Kidney (tissue), 13 donors: ENCODE measurements at regions not wholly inside any gene's neighbourhood (a gene's known extent, or its start where the extent isn't known, plus 50 kb on each side); places are given as distances from the start of the nearest gene placed in this dataset.

Experiments used
- DNase-seq, 5 donors: peaks; one replicate each; pipeline ENCODE4 v3.0.0-alpha.2; 2013 to 2020
- FAIRE-seq: peaks from 2 replicates; lab custom pipeline; 2012; peaks lifted over from hg19 to GRCh38; lab: Jason Lieb, UNC
- H3K27ac ChIP-seq, 2 donors: one replicate each; pipeline ENCODE4 v1.7.0; 2013; ENCODE audit warnings: low read depth in 2 of 2, low read length in 2 of 2, inconsistent platforms in 1 of 2
- H3K27me3 ChIP-seq: one replicate; pipeline ENCODE4 v1.7.1; 2013; ENCODE audit warnings: low read length, inconsistent platforms; ENCODE audit not compliant: control insufficient read depth, insufficient read depth
- H3K36me3 ChIP-seq, 3 donors: one replicate each; pipeline versions ENCODE4 v1.7.0 to v1.7.1; 2013; ENCODE audit warnings: low read length in 3 of 3, control low read depth in 1 of 3, inconsistent platforms in 1 of 3; ENCODE audit not compliant: insufficient read depth in 3 of 3, control insufficient read depth in 2 of 3
- H3K4me1 ChIP-seq, 3 donors: one replicate each; pipeline versions ENCODE4 v1.7.0 to v1.7.1; 2013; ENCODE audit warnings: low read length in 3 of 3, inconsistent platforms in 1 of 3, low read depth in 1 of 3; ENCODE audit not compliant: control insufficient read depth in 2 of 3, insufficient read depth in 2 of 3
- H3K4me3 ChIP-seq, 3 donors: one replicate each; pipeline versions ENCODE4 v1.7.0 to v1.8.1; 2013; ENCODE audit warnings: low read length in 3 of 3, control low read depth in 1 of 3, inconsistent platforms in 1 of 3
- H3K9ac ChIP-seq, 3 donors: one replicate each; pipeline versions ENCODE4 v1.7.0 to v1.7.1; 2013; ENCODE audit warnings: low read length in 3 of 3, control low read depth in 1 of 3, inconsistent platforms in 1 of 3
- H3K9me3 ChIP-seq, 3 donors: one replicate each; pipeline versions ENCODE4 v1.7.0 to v1.7.1; 2013; ENCODE audit warnings: low read length in 3 of 3, control low read depth in 1 of 3, inconsistent platforms in 1 of 3; ENCODE audit not compliant: control insufficient read depth in 2 of 3, insufficient read depth in 1 of 3
- intact Hi-C: fragments of 100-400 bp; cut with DNase I; formaldehyde crosslinking; loops from one replicate; pipeline ENCODE4 v1.11.1; 2022
- TF ChIP-seq, protein P1 (sequence below): IDR thresholded peaks from 3 replicates; pipeline ENCODE4 v1.5.1; 2012; ENCODE audit warnings: mild to moderate bottlenecking, moderate library complexity, borderline replicate concordance; ENCODE audit not compliant: insufficient read depth; ENCODE audit errors: extremely low read depth
- donor health status: control.
- donor health status: control.
- donor health status: control.
- donor health status: control.
- donor health status: control.
- donor health status: DM: yes; HTN: yes; CAD: no.
- donor health status: Normal renal cell carcinoma (clear cell type).

DNA sequence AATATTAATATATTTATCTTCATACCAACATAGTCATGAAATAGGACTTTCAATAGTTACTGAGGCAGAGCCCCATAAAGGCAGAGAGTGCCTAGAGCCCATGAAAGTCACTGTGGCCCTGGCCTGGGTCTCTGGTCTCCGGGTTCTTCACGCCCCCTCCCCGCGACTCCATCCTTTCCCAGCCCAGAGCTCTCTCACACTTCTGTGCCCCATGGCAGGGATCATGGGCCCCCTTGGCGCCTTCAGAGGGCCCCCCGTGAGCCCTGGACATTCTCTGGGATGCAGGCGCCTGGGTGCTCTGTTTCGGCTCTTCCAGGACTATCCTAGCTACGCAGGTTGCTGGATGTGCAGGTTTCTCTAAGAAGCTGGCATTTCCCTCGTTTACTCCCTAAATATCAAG is 228.4 kb downstream of the TEX29 start:
- FAIRE-seq = no peak
- Histone ChIP-seq H3K4me3 (no peak overlapping the region), H3K9ac (no peak overlapping the region), H3K4me1 (no peaks in the 10 kb centered on the region), H3K27ac (no peak overlapping the region), H3K27me3 (peaks cover 5% of the 10 kb centered on the region), H3K9me3 (peaks cover 0 to 4% (median 0%) of the 10 kb centered on the region in 3 donors), H3K36me3 (no peaks in the 10 kb centered on the region)
- DNase-seq = no peak
- intact Hi-C loops = no loop called here
- TF ChIP-seq, protein P1, sequence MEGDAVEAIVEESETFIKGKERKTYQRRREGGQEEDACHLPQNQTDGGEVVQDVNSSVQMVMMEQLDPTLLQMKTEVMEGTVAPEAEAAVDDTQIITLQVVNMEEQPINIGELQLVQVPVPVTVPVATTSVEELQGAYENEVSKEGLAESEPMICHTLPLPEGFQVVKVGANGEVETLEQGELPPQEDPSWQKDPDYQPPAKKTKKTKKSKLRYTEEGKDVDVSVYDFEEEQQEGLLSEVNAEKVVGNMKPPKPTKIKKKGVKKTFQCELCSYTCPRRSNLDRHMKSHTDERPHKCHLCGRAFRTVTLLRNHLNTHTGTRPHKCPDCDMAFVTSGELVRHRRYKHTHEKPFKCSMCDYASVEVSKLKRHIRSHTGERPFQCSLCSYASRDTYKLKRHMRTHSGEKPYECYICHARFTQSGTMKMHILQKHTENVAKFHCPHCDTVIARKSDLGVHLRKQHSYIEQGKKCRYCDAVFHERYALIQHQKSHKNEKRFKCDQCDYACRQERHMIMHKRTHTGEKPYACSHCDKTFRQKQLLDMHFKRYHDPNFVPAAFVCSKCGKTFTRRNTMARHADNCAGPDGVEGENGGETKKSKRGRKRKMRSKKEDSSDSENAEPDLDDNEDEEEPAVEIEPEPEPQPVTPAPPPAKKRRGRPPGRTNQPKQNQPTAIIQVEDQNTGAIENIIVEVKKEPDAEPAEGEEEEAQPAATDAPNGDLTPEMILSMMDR = no peak

DNA sequence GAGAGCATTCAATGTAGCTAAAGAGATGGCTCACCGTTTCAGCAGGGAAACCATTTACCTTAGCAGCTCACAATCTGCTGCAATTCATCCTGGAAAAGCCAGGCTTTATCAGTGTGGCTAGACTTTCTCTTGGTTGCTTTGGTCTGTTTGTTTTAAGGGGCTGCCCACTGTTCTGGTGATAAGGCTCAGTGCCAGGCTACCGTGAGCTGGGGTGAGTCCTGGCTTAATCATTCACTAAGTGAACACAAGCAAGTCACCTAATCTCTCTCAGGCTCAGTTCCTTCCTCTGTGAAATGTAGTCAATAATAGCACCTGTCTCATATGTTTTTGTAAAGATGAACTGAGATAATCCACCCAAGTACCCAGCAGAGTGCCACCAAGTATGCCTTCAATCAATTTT is 229.0 kb downstream of the TEX29 start:
- Histone ChIP-seq H3K27me3 (peaks cover 1% of the 10 kb centered on the region), H3K9me3 (peaks cover 0 to 4% (median 0%) of the 10 kb centered on the region in 3 donors), H3K9ac (no peak overlapping the region), H3K4me3 (no peak overlapping the region), H3K36me3 (no peaks in the 10 kb centered on the region), H3K4me1 (no peaks in the 10 kb centered on the region), H3K27ac (no peak overlapping the region)
- DNase-seq = no peak
- FAIRE-seq = no peak
- intact Hi-C loops = no loop called here
- TF ChIP-seq, protein P1 = no peak

DNA sequence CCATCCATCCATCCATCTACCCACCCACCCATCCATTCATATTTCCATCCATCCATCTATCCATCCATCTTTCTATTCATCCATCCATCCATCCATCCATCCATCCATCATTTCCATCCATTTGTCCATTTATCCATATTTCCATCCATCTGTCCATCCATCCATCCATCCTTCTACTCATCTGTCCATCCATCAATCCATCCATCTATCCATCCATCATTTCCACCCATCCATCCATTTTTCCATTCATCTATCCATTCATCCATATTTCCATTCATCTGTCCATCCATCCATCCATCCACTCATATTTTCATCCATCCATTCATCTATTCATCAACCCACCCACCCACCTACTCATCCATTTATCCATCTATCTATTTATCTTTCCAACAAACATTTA is 229.6 kb downstream of the TEX29 start:
- DNase-seq (no peak), FAIRE-seq (no peak)
- Histone ChIP-seq H3K9me3 (peaks cover 0 to 4% (median 0%) of the 10 kb centered on the region in 3 donors), H3K9ac (no peak overlapping the region), H3K4me1 (no peaks in the 10 kb centered on the region), H3K4me3 (no peak overlapping the region), H3K36me3 (no peaks in the 10 kb centered on the region), H3K27ac (no peak overlapping the region), H3K27me3 (no peaks in the 10 kb centered on the region)
- TF ChIP-seq, protein P1 = no peak
- intact Hi-C loops = no loop called here

DNA sequence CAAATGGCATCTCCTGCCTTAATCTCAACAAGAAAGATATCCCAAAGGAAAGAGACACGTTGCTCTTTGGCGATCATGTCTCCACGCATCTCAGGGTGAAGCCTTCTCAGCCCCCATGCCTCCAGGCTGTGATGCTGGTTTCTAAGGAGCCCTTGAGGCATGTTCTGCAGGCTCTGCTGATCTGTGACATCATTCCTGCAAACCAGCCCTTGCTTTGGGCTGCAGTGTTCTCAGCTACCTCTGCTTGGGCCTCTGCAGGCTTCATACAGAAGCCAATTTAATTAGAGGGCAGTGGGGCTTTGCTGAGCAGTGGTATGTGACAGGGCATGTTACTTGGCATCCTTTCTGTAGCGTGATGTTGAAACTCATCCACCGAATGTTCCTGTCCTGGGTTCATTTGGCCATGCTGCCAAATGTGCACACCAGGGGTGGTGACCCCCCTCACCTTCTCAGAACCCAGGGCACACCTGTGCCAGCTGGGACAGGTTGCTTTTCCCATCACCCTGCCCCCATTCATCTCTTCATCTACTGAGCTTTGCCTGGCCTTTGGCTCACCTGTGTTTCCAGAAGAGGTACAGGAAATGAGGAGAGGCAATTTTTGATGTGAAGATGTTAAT is 230.9 kb downstream of the TEX29 start:
- no peaks in the 10 kb centered on the region for H3K36me3 ChIP-seq
- H3K9me3 ChIP-seq = no peaks in the 10 kb centered on the region
- no peaks in the 10 kb centered on the region for H3K4me1 ChIP-seq
- H3K9ac ChIP-seq = no peak overlapping the region
- no peaks in the 10 kb centered on the region for H3K27me3 ChIP-seq
- intact Hi-C loops = no loop called here
- no peak for FAIRE-seq
- no peak overlapping the region for H3K27ac ChIP-seq
- H3K4me3 ChIP-seq = no peak overlapping the region
- DNase-seq = peak in 2 of 5 donors; percentile 19 to 34
- TF ChIP-seq, protein P1 = no peak
